GM23338 (cell line): ENCODE measurements at regions not wholly inside any gene's neighbourhood (a gene's known extent, or its start where the extent isn't known, plus 50 kb on each side); places are given as distances from the start of the nearest gene placed in this dataset.

Experiments used
- ATAC-seq: fragments of 200-7000 bp; cut with Tn5 transposase; 3 replicates; pipeline ENCODE4 v1.9.1; 2020
- DNase-seq: peaks from one replicate; pipeline ENCODE4 v3.0.0-alpha.2; 2015; ENCODE audit warnings: low spot score
- H2AFZ ChIP-seq: fragments of 200-600 bp; sonication (generic); 2 replicates; pipeline ENCODE4 v1.8.0; 2016; ENCODE audit warnings: antibody characterized with exemption, mild to moderate bottlenecking, moderate library complexity
- H3F3A ChIP-seq: fragments of 200-600 bp; sonication (generic); replicated peaks from 2 replicates; pipeline ENCODE4 v1.8.0; 2017; ENCODE audit warnings: antibody characterized with exemption, mixed run types, low read depth
- H3K27ac ChIP-seq: fragments of 200-600 bp; sonication (generic); 2 replicates; pipeline ENCODE4 v1.6.1; 2016; ENCODE audit warnings: low read depth
- H3K27me3 ChIP-seq: fragments of 200-600 bp; sonication (generic); 2 replicates; pipeline ENCODE4 v1.8.0; 2016; ENCODE audit warnings: mild to moderate bottlenecking, mixed run types, moderate library complexity; ENCODE audit not compliant: insufficient read depth
- H3K36me3 ChIP-seq: fragments of 200-600 bp; sonication (generic); 2 replicates; pipeline ENCODE4 v1.8.0; 2016; ENCODE audit warnings: mild to moderate bottlenecking; ENCODE audit not compliant: insufficient read depth
- H3K4me1 ChIP-seq: fragments of 200-600 bp; sonication (generic); 2 replicates; pipeline ENCODE4 v1.8.0; 2016; ENCODE audit warnings: mild to moderate bottlenecking, moderate library complexity; ENCODE audit not compliant: insufficient read depth
- H3K4me2 ChIP-seq: fragments of 200-600 bp; sonication (generic); 2 replicates; pipeline ENCODE4 v1.7.1; 2017; ENCODE audit warnings: mixed run types
- H3K4me3 ChIP-seq: fragments of 200-600 bp; sonication (generic); 2 replicates; pipeline ENCODE4 v1.6.1; 2016; ENCODE audit warnings: mixed run types
- H3K79me2 ChIP-seq: fragments of 200-600 bp; sonication (generic); replicated peaks from 2 replicates; pipeline ENCODE4 v1.8.0; 2017; ENCODE audit warnings: mild to moderate bottlenecking; ENCODE audit not compliant: insufficient read depth
- H3K9me2 ChIP-seq: fragments of 200-600 bp; sonication (generic); 2 replicates; pipeline ENCODE4 v1.8.0; 2017; ENCODE audit not compliant: insufficient read depth
- H4K20me1 ChIP-seq: fragments of 200-600 bp; sonication (generic); replicated peaks from 2 replicates; pipeline ENCODE4 v1.8.0; 2017; ENCODE audit warnings: mild to moderate bottlenecking; ENCODE audit not compliant: insufficient read depth
- H3K27ac Mint-ChIP-seq: 2 replicates; pipeline ENCODE4 v1.8.0; 2020; ENCODE audit warnings: inconsistent platforms, mild to moderate bottlenecking, moderate library complexity, mixed read lengths
- H3K27me3 Mint-ChIP-seq: 3 replicates; pipeline ENCODE4 v1.8.0; 2022; ENCODE audit warnings: low read depth, mild to moderate bottlenecking, moderate library complexity, mixed read lengths, inconsistent platforms; ENCODE audit not compliant: insufficient read depth, poor library complexity
- H3K36me3 Mint-ChIP-seq: 3 replicates; pipeline ENCODE4 v1.8.0; 2021; ENCODE audit warnings: low read depth, mild to moderate bottlenecking, inconsistent platforms, moderate library complexity, mixed read lengths
- H3K4me1 Mint-ChIP-seq: 3 replicates; pipeline ENCODE4 v1.8.0; 2020; ENCODE audit warnings: mild to moderate bottlenecking, inconsistent platforms, mixed read lengths
- H3K4me3 Mint-ChIP-seq: 3 replicates; pipeline ENCODE4 v1.8.0; 2021; ENCODE audit warnings: moderate library complexity, mild to moderate bottlenecking, inconsistent platforms, mixed read lengths
- H3K9me3 Mint-ChIP-seq: 3 replicates; pipeline ENCODE4 v1.8.0; 2020; ENCODE audit warnings: moderate library complexity, mild to moderate bottlenecking, inconsistent platforms, mixed read lengths
- CREB1 ChIP-seq: fragments of 250-450 bp; sonication (Bioruptor Pico); IDR thresholded peaks from 2 replicates; pipeline ENCODE4 v1.5.0; 2020; ENCODE audit warnings: low read depth, mild to moderate bottlenecking, moderate library complexity
- EZH2 ChIP-seq: fragments of 200-600 bp; sonication (generic); IDR thresholded peaks from one replicate; pipeline ENCODE4 v1.8.0; 2017; ENCODE audit warnings: antibody characterized with exemption, mild to moderate bottlenecking, low read depth; ENCODE audit not compliant: unreplicated experiment
- EZH2phosphoT487 ChIP-seq: fragments of 200-600 bp; sonication (generic); IDR thresholded peaks from one replicate; pipeline ENCODE4 v1.8.1; 2018; ENCODE audit warnings: antibody characterized with exemption; ENCODE audit not compliant: unreplicated experiment
- JUNB ChIP-seq: IDR thresholded peaks from one replicate; pipeline ENCODE4 v1.6.1; 2016; ENCODE audit warnings: antibody characterized with exemption; ENCODE audit not compliant: unreplicated experiment
- NANOG ChIP-seq: IDR thresholded peaks from 2 replicates; pipeline ENCODE4 v1.6.1; 2016; ENCODE audit warnings: antibody characterized with exemption, borderline replicate concordance
- POLR2AphosphoS5 ChIP-seq: IDR thresholded peaks from 2 replicates; pipeline ENCODE4 v1.6.1; 2016; ENCODE audit warnings: antibody characterized with exemption, low read depth
- STAT1 ChIP-seq: IDR thresholded peaks from one replicate; pipeline ENCODE4 v1.6.1; 2016; ENCODE audit warnings: antibody characterized with exemption; ENCODE audit not compliant: unreplicated experiment
- ZNF114 ChIP-seq: fragments of 250-450 bp; sonication (Bioruptor Pico); IDR thresholded peaks from 2 replicates; pipeline ENCODE4 v1.5.0; 2020; ENCODE audit warnings: mild to moderate bottlenecking, moderate library complexity
- ZNF331 ChIP-seq: fragments of 250-450 bp; sonication (Bioruptor Pico); IDR thresholded peaks from 2 replicates; pipeline ENCODE4 v1.5.0; 2020; ENCODE audit warnings: low read depth, mild to moderate bottlenecking, moderate library complexity
- TF ChIP-seq, protein P1 (sequence below): IDR thresholded peaks from one replicate; pipeline ENCODE4 v1.6.1; 2018; ENCODE audit warnings: antibody characterized with exemption; ENCODE audit not compliant: unreplicated experiment
- TF ChIP-seq, protein P2 (sequence below): fragments of 250-450 bp; sonication (Bioruptor Pico); IDR thresholded peaks from 2 replicates; pipeline ENCODE4 v1.5.0; 2020; ENCODE audit warnings: mild to moderate bottlenecking, moderate library complexity
- TF ChIP-seq, protein P3 (sequence below): IDR thresholded peaks from 2 replicates; pipeline ENCODE4 v1.6.1; 2016; ENCODE audit warnings: antibody characterized with exemption
- TF ChIP-seq, protein P4 (sequence below), 2 experiments: fragments of 200-600 bp in 1 of 2; sonication (generic) in 1 of 2; conservative IDR thresholded peaks; 2 replicates each; pipeline versions ENCODE4 v1.5.1 to v1.6.1; 2016 to 2017; ENCODE audit warnings: antibody characterized with exemption in 2 of 2, low read depth in 2 of 2, mild to moderate bottlenecking in 2 of 2, moderate library complexity in 1 of 2

DNA sequence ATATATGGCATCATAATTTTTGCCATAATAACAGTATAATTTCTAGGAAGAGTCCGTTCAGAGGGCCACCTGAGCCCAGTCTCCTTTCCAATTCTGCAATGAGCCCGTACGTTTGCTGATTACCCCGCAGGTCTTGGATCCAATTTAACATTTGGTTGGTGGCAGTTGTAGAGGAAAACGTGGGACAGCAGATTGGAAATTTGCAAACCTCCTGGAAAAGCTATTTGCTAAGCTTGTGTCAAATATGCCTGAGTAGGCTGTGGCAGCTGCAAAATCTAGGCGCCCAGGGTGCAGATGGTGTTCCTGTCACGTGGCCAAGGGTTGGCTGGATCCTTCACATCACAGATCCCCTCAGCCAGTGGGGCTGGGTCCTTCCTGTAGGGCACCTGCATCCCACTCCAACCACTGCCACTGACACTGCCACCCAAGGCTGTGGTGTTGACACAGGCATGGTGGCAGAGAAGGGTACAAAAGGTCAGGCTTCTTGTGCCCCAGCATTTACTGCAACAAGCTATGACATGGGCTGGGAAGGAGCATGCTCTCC, 174.8 kb upstream of the SYT6 start:
- Mint-ChIP-seq H3K4me1 (no peaks in the 10 kb centered on the region), H3K9me3 (peaks cover 16% of the 10 kb centered on the region), H3K27ac (no peak overlapping the region), H3K36me3 (no peaks in the 10 kb centered on the region; the same call in 2 of the 3 replicates), H3K4me3 (no peak overlapping the region), H3K27me3 (peaks cover 6% of the 10 kb centered on the region)
- Histone ChIP-seq H3F3A (no peaks in the 10 kb centered on the region), H3K4me3 (no peak overlapping the region), H2AFZ (no peak overlapping the region), H3K27me3 (no peaks in the 10 kb centered on the region), H4K20me1 (no peaks in the 10 kb centered on the region), H3K79me2 (no peaks in the 10 kb centered on the region), H3K4me1 (no peaks in the 10 kb centered on the region), H3K36me3 (no peaks in the 10 kb centered on the region), H3K9me2 (no peaks in the 10 kb centered on the region), H3K4me2 (no peak overlapping the region), H3K27ac (no peak overlapping the region)
- TF ChIP-seq EZH2, result no peak
- TF ChIP-seq, protein P1, sequence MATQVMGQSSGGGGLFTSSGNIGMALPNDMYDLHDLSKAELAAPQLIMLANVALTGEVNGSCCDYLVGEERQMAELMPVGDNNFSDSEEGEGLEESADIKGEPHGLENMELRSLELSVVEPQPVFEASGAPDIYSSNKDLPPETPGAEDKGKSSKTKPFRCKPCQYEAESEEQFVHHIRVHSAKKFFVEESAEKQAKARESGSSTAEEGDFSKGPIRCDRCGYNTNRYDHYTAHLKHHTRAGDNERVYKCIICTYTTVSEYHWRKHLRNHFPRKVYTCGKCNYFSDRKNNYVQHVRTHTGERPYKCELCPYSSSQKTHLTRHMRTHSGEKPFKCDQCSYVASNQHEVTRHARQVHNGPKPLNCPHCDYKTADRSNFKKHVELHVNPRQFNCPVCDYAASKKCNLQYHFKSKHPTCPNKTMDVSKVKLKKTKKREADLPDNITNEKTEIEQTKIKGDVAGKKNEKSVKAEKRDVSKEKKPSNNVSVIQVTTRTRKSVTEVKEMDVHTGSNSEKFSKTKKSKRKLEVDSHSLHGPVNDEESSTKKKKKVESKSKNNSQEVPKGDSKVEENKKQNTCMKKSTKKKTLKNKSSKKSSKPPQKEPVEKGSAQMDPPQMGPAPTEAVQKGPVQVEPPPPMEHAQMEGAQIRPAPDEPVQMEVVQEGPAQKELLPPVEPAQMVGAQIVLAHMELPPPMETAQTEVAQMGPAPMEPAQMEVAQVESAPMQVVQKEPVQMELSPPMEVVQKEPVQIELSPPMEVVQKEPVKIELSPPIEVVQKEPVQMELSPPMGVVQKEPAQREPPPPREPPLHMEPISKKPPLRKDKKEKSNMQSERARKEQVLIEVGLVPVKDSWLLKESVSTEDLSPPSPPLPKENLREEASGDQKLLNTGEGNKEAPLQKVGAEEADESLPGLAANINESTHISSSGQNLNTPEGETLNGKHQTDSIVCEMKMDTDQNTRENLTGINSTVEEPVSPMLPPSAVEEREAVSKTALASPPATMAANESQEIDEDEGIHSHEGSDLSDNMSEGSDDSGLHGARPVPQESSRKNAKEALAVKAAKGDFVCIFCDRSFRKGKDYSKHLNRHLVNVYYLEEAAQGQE, result no peak
- no peak for TF ChIP-seq POLR2AphosphoS5
- no peak for TF ChIP-seq JUNB
- TF ChIP-seq CREB1 (CRISPR knock-in tag), result no peak
- TF ChIP-seq, protein P2, sequence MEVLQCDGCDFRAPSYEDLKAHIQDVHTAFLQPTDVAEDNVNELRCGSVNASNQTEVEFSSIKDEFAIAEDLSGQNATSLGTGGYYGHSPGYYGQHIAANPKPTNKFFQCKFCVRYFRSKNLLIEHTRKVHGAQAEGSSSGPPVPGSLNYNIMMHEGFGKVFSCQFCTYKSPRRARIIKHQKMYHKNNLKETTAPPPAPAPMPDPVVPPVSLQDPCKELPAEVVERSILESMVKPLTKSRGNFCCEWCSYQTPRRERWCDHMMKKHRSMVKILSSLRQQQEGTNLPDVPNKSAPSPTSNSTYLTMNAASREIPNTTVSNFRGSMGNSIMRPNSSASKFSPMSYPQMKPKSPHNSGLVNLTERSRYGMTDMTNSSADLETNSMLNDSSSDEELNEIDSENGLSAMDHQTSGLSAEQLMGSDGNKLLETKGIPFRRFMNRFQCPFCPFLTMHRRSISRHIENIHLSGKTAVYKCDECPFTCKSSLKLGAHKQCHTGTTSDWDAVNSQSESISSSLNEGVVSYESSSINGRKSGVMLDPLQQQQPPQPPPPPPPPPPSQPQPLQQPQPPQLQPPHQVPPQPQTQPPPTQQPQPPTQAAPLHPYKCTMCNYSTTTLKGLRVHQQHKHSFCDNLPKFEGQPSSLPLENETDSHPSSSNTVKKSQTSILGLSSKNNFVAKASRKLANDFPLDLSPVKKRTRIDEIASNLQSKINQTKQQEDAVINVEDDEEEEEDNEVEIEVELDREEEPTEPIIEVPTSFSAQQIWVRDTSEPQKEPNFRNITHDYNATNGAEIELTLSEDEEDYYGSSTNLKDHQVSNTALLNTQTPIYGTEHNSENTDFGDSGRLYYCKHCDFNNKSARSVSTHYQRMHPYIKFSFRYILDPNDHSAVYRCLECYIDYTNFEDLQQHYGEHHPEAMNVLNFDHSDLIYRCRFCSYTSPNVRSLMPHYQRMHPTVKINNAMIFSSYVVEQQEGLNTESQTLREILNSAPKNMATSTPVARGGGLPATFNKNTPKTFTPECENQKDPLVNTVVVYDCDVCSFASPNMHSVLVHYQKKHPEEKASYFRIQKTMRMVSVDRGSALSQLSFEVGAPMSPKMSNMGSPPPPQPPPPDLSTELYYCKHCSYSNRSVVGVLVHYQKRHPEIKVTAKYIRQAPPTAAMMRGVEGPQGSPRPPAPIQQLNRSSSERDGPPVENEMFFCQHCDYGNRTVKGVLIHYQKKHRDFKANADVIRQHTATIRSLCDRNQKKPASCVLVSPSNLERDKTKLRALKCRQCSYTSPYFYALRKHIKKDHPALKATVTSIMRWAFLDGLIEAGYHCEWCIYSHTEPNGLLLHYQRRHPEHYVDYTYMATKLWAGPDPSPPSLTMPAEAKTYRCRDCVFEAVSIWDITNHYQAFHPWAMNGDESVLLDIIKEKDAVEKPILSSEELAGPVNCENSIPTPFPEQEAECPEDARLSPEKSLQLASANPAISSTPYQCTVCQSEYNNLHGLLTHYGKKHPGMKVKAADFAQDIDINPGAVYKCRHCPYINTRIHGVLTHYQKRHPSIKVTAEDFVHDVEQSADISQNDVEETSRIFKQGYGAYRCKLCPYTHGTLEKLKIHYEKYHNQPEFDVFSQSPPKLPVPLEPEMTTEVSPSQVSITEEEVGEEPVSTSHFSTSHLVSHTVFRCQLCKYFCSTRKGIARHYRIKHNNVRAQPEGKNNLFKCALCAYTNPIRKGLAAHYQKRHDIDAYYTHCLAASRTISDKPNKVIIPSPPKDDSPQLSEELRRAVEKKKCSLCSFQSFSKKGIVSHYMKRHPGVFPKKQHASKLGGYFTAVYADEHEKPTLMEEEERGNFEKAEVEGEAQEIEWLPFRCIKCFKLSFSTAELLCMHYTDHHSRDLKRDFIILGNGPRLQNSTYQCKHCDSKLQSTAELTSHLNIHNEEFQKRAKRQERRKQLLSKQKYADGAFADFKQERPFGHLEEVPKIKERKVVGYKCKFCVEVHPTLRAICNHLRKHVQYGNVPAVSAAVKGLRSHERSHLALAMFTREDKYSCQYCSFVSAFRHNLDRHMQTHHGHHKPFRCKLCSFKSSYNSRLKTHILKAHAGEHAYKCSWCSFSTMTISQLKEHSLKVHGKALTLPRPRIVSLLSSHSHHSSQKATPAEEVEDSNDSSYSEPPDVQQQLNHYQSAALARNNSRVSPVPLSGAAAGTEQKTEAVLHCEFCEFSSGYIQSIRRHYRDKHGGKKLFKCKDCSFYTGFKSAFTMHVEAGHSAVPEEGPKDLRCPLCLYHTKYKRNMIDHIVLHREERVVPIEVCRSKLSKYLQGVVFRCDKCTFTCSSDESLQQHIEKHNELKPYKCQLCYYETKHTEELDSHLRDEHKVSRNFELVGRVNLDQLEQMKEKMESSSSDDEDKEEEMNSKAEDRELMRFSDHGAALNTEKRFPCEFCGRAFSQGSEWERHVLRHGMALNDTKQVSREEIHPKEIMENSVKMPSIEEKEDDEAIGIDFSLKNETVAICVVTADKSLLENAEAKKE, result no peak
- no peak for TF ChIP-seq ZNF114 (CRISPR knock-in tag)
- no peak for TF ChIP-seq NANOG
- TF ChIP-seq EZH2phosphoT487, result no peak
- TF ChIP-seq, protein P3, sequence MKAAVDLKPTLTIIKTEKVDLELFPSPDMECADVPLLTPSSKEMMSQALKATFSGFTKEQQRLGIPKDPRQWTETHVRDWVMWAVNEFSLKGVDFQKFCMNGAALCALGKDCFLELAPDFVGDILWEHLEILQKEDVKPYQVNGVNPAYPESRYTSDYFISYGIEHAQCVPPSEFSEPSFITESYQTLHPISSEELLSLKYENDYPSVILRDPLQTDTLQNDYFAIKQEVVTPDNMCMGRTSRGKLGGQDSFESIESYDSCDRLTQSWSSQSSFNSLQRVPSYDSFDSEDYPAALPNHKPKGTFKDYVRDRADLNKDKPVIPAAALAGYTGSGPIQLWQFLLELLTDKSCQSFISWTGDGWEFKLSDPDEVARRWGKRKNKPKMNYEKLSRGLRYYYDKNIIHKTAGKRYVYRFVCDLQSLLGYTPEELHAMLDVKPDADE, result no peak
- TF ChIP-seq ZNF331 (CRISPR knock-in tag), result no peak
- no peak for TF ChIP-seq STAT1
- TF ChIP-seq, protein P4, sequence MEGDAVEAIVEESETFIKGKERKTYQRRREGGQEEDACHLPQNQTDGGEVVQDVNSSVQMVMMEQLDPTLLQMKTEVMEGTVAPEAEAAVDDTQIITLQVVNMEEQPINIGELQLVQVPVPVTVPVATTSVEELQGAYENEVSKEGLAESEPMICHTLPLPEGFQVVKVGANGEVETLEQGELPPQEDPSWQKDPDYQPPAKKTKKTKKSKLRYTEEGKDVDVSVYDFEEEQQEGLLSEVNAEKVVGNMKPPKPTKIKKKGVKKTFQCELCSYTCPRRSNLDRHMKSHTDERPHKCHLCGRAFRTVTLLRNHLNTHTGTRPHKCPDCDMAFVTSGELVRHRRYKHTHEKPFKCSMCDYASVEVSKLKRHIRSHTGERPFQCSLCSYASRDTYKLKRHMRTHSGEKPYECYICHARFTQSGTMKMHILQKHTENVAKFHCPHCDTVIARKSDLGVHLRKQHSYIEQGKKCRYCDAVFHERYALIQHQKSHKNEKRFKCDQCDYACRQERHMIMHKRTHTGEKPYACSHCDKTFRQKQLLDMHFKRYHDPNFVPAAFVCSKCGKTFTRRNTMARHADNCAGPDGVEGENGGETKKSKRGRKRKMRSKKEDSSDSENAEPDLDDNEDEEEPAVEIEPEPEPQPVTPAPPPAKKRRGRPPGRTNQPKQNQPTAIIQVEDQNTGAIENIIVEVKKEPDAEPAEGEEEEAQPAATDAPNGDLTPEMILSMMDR (conservative IDR thresholded peaks at IDR 0.05; ENCODE audit: low read depth in 2 of 2), result no peak
- DNase-seq, result no peak
- ATAC-seq, result no peak
